Kidney epithelial cell (primary cell): ENCODE measurements at regions not wholly inside any gene's neighbourhood (a gene's known extent, or its start where the extent isn't known, plus 50 kb on each side); places are given as distances from the start of the nearest gene placed in this dataset.
"Not testable (repeated sequence)": the region's sequence is repeated elsewhere in the genome, so short reads cannot be mapped to it uniquely, and the experiment has no call there.

Experiments used
- DNase-seq: peaks from one replicate; pipeline ENCODE4 v3.0.0-alpha.2; 2010; ENCODE audit warnings: low read depth
- H3K27me3 ChIP-seq: 2 replicates; pipeline ENCODE4 v1.6.0; 2011; ENCODE audit warnings: low read length; ENCODE audit not compliant: control insufficient read depth, insufficient read depth
- H3K36me3 ChIP-seq: 2 replicates; pipeline ENCODE4 v1.5.1; 2011; ENCODE audit warnings: low read length; ENCODE audit not compliant: control insufficient read depth, insufficient read depth
- H3K4me3 ChIP-seq: 2 replicates; pipeline ENCODE4 v1.5.1; 2011; ENCODE audit warnings: low read depth, mild to moderate bottlenecking, control low read depth, low read length
- CTCF ChIP-seq: IDR thresholded peaks from 2 replicates; pipeline ENCODE4 v1.5.1; 2011; ENCODE audit warnings: mild to moderate bottlenecking, moderate library complexity, low read length, control low read depth, inconsistent platforms; ENCODE audit not compliant: insufficient read depth, poor library complexity, severe bottlenecking

- no peaks in the 10 kb centered on the region for H3K36me3 ChIP-seq
- no peak overlapping the region for H3K4me3 ChIP-seq
- TF ChIP-seq CTCF, result no peak
- no peak for DNase-seq
- H3K27me3 ChIP-seq, result no peaks in the 10 kb centered on the region
Observed at GRCh38 chr7:112933598-112933997, 143.4 kb upstream of the TMEM168 start.

- DNase-seq, result no peak
- no peaks in the 10 kb centered on the region for H3K36me3 ChIP-seq
Observed at GRCh38 chr7:112930787-112931186, 140.6 kb upstream of the TMEM168 start.

GRCh38 chr7:112929421-112929820, 139.2 kb upstream of the TMEM168 start:
- no peak for DNase-seq
- no peaks in the 10 kb centered on the region for H3K27me3 ChIP-seq
- no peak overlapping the region for H3K4me3 ChIP-seq
- no peak for TF ChIP-seq CTCF
- H3K36me3 ChIP-seq, result no peaks in the 10 kb centered on the region

More at GRCh38 chr7:112930787-112931186, 140.6 kb upstream of the TMEM168 start:
- TF ChIP-seq CTCF, result no peak
- no peaks in the 10 kb centered on the region for H3K27me3 ChIP-seq
- no peak overlapping the region for H3K4me3 ChIP-seq

GRCh38 chr7:112926018-112926417, 135.8 kb upstream of the TMEM168 start:
- no peak for DNase-seq
- no peak overlapping the region for H3K4me3 ChIP-seq
- H3K36me3 ChIP-seq, result no peaks in the 10 kb centered on the region
- no peak for TF ChIP-seq CTCF
- H3K27me3 ChIP-seq, result no peaks in the 10 kb centered on the region

- not testable (repeated sequence) for H3K36me3 ChIP-seq, H3K27me3 ChIP-seq, DNase-seq, H3K4me3 ChIP-seq
Observed at GRCh38 chr7:112922546-112922945, 132.4 kb upstream of the TMEM168 start.

- not testable (repeated sequence) for H3K4me3 ChIP-seq, H3K27me3 ChIP-seq, DNase-seq, H3K36me3 ChIP-seq
Observed at GRCh38 chr7:112916431-112916830, 126.2 kb upstream of the TMEM168 start.

- Histone ChIP-seq H3K4me3 (no peak overlapping the region), H3K36me3 (no peaks in the 10 kb centered on the region), H3K27me3 (no peaks in the 10 kb centered on the region)
- DNase-seq, result no peak
- TF ChIP-seq CTCF, result no peak
Observed at GRCh38 chr7:112908086-112908485, 117.9 kb upstream of the TMEM168 start.
